GM21723 (cell line): ENCODE measurements at regions not wholly inside any gene's neighbourhood (a gene's known extent, or its start where the extent isn't known, plus 50 kb on each side); places are given as distances from the start of the nearest gene placed in this dataset.

Experiments
- ATAC-seq: cut with Tn5 transposase; IDR thresholded peaks from one replicate; pipeline ENCODE4 v1.9.1; 2021; ENCODE audit warnings: mild to moderate bottlenecking, moderate library complexity; ENCODE audit not compliant: unreplicated experiment

GRCh38 chr16:74035816-74036215 is 260.8 kb upstream of the PSMD7 start:
- ATAC-seq = no peak

- no peak for ATAC-seq
Observed at GRCh38 chr16:74034862-74035261, 261.8 kb upstream of the PSMD7 start.

GRCh38 chr16:74034200-74034599 is 262.4 kb upstream of the PSMD7 start:
- ATAC-seq = no peak

- no peak for ATAC-seq
Observed at GRCh38 chr16:74033441-74033995, 263.1 kb upstream of the PSMD7 start.

GRCh38 chr16:74031551-74031950 is 265.1 kb upstream of the PSMD7 start:
- no peak for ATAC-seq

GRCh38 chr16:74030000-74030706 is 266.5 kb upstream of the PSMD7 start:
- no peak for ATAC-seq

GRCh38 chr16:74029115-74029792 is 267.4 kb upstream of the PSMD7 start:
- ATAC-seq = no peak

GRCh38 chr16:74026373-74027281 is 270.0 kb upstream of the PSMD7 start:
- ATAC-seq = no peak

- ATAC-seq = no peak
Observed at GRCh38 chr16:74024953-74025352, 271.7 kb upstream of the PSMD7 start.

GRCh38 chr16:74020095-74020670 is 276.4 kb upstream of the PSMD7 start:
- no peak for ATAC-seq

GRCh38 chr16:74019612-74020011 is 277.0 kb upstream of the PSMD7 start:
- no peak for ATAC-seq

- no peak for ATAC-seq
Observed at GRCh38 chr16:74015953-74016352, 280.7 kb upstream of the PSMD7 start.

- no peak for ATAC-seq
Observed at GRCh38 chr16:73998707-73999106, 297.9 kb upstream of the PSMD7 start.

GRCh38 chr16:73997971-73998370 is 298.6 kb upstream of the PSMD7 start:
- ATAC-seq = no peak

- ATAC-seq = no peak
Observed at GRCh38 chr16:73997340-73997711, 299.3 kb upstream of the PSMD7 start.

- no peak for ATAC-seq
Observed at GRCh38 chr16:73996624-73997339, 299.8 kb upstream of the PSMD7 start.

- no peak for ATAC-seq
Observed at GRCh38 chr16:73993878-73994277, 302.7 kb upstream of the PSMD7 start.

- no peak for ATAC-seq
Observed at GRCh38 chr16:73978407-73978784, 318.2 kb upstream of the PSMD7 start.

GRCh38 chr16:73976644-73977043 is 320.0 kb upstream of the PSMD7 start:
- ATAC-seq = no peak

- no peak for ATAC-seq
Observed at GRCh38 chr16:73973174-73973573, 323.4 kb upstream of the PSMD7 start.
